Suppressor macrophage treated with lipopolysaccharide for 4 hours (primary cell): ENCODE measurements at regions not wholly inside any gene's neighbourhood (a gene's known extent, or its start where the extent isn't known, plus 50 kb on each side); places are given as distances from the start of the nearest gene placed in this dataset.
A peak's percentile ranks its signal among the peaks of the same experiment; 100 is the strongest.

Experiments
- DNase-seq: peaks from one replicate; pipeline ENCODE4 v3.0.0-alpha.2; 2020

DNA sequence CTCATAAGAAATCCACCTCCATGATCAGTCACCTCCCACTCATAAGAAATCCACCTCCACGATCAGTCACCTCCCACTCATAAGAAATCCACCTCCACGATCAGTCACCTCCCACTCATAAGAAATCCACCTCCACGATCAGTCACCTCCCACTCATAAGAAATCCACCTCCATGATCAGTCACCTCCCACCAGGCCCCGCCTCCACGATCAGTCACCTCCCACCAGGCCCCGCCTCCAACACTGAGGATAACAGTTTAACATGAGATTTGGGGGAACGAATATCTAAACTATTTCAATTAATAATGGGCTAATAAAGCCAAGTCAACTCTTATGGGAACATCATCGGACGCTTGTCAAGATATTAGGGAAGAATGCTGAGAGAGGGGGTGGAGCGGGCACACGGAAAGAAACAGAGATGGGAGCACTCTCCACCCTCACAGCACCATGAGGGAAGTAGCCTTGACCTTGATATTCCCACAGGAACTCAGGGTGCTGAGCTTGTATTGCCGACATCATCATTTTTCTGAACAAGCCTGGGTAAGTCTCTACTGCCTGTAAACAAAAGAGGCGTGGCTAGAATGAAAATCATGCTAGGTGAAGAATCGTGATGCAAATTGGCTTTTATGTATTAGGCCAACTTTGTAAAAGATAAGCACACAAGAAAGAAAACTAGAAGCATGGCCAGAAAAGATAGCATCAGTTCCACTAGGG, 303.5 kb upstream of the KLF6 start:
- no peak for DNase-seq

DNA sequence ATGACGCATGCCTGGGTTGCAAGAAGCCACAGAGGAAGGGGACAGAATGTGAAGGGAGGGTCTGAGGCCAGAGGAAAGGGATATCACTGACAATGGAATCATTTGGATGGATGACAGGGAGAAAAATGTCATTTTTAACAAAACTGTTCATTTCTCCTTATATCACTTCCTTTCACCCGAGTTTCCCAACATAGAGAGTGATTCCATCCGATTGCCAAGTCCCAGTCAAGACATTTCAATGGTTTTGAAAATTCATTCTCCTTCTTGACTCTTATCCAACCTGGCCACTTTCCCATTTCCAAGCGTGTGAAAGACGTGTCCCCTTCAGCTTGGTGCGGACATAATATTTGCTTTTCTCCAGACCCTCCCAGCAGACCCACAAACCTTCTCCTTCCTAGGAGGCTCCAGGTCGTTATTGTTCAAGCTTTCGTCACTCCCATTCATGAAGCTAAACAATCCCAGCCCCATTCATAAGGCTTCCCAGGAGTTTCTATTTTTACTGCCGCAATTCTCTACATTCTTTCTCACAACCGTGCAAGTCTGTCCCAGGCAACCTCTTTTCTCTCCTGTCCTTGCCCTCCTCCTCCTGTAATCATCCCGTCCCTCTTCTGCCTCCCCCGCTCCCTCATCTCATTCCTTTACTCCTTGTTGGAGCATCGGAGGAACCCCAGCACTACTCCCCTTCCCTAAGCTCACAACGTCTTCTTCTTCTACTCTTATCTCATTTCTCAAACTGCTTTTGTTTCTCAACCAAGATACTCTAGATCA, 301.3 kb upstream of the KLF6 start:
- DNase-seq: no peak

DNA sequence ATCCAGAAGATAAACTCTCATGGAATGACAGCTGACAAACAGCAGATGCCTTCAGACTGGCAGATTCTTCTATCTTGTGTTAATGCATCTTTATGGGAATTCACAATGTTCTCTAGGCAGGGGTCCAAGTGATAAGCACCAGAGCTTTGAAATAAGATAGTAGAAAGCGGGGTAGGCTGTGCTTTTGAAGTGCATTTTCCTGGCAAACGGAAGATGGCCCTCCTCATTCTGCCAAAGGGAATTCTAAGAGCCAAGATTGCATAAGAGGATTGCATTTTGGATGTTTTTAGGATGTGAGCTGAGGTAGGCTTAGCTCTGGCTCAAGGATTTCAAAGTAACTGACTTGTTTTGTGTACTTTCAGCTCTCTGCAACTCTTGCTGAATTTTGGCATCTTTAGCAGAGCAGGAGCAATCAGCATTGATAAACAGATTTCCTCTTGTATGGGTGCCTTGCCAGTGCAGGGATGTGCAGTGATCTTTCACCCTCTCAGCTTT, 298.5 kb upstream of the KLF6 start:
- no peak for DNase-seq

DNA sequence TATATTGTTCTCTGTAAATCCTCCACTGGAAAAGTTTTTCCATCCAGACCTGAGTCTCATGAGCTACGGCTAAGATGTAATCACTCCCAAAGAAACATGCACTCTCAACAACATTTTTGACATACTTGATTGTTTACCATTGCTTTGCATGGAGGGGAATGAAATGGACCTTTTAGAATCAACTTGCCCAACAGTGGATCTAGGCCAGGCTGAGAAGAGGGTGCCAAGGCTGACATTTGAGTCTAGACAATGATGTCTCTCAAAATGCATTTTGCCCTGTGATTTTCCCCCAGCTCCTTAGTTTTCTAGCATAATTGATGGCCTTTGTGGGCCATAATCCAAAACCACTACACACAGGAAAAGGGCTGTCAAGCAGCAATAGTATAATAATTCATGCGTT, 297.9 kb upstream of the KLF6 start:
- DNase-seq: no peak

DNA sequence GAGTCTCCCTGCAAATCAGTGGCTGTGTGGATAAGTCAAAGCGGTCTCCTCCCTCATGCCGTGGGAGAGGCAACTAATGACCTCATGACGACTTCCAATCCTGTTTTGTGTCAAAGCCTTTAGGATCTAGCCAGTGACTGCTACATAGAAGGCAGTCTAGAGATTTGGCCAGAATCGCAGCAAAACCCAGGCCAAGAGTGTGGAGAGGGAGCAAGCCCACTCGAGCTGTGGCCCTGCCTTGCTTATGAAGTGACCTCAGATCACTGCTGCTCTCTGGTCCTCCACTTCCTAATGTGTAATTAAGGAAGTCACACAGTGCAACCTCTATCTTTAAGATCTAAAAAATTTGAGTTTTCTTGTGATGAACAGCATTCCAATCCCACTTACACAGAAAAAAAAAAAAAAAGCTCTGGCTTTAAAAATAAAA, 296.7 kb upstream of the KLF6 start:
- no peak for DNase-seq

DNA sequence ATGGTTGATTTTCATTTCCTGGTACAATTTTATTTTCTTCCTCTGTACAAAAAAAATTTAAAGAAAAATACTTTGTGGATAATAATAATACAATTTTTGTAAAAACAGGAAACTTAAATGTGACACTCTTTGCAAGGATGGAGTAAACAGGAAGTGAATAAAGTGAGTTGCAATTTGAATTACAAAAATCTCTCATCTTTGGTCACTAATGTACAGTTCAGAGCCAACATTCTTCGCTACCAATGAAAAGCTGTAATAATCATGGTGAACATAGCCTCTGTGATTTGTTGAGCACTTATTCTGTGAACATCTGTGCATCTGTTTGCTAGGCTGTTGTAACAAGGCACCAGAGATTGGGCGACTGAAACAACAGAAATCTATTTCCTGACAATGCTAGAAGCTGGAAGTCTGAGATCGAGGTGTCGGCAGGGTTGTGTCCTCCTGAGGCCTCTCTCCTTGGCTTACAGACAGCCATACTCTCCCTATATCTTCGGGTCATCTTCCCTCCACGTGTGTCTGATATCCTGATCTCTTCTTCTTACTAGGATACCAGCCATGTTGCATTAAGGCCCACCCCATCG, 295.3 kb upstream of the KLF6 start:
- DNase-seq: peak; percentile 28

DNA sequence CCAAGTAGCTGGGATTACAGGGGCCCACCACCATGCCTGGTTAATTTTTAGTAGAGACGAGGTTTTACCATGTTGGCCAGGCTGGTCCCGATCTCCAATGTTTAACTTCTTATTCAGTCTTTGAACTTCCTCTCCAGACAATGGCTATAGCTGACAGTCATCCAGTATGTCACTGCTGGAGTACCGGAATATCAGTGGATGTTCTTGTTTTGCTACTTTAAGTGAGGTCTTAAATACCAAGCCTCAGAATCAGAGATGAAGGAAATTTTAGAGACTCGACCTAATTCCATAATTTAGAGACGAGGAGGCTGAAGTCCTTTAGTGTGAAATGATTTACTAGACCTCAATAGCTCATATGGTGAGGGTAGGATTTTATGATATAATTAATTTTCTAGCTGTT, 294.8 kb upstream of the KLF6 start:
- DNase-seq: no peak

DNA sequence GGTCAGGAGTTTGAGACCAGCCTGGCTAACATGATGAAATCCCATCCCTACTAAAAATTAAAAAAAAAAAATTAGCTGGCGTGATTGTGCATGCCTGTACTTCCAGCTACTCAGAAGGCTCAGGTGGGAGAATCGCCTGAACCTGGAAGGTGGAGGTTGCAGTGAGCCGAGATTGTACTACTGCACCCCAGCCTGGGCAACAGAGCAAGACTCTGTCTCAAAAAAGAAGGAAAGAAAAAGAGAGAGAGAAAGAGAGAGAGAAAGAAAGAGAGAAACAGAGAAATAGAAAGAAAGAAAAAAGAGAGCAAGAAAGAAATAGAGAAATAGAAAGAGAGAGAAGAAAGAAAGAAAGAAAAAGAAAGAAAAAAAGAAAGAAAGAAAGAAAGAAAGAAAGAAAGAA, 292.8 kb upstream of the KLF6 start:
- no peak for DNase-seq

DNA sequence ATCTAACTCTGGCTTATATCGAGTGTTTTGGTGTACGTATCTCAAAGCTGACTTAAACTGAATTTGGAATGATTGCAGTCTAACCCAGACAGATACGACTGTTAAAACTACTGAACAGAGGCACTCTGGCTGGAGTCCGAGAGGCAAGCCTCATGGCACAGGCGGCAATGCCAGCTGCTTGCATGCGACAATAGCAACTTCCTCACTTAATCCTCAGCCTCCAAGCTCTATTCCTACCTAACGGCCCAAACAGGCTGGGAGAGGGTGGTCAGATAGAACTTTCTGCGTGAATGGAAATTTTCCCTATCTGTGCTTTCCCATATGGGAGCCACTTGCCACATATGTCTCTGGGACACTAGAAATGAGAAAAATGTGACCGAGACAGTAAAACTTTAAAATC, 292.0 kb upstream of the KLF6 start:
- no peak for DNase-seq

DNA sequence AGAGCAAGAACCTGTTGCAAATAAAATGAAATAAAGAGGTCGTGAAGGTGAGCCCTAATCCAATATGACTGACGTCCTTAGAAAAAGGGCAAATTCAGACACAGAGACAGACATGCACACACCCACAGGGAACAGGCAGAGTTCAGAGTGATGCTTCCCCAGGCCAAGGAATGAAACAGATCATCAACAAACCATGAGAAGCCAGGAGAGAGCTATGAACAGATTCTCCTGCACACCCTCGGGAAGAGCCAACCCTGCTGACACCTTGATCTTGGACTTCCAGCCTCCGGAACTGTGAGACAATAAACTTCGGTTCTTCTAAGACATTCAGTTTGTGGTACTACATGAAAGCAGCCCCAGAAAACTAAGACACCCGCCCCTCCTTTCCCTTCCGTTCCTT, 290.4 kb upstream of the KLF6 start:
- DNase-seq: no peak

DNA sequence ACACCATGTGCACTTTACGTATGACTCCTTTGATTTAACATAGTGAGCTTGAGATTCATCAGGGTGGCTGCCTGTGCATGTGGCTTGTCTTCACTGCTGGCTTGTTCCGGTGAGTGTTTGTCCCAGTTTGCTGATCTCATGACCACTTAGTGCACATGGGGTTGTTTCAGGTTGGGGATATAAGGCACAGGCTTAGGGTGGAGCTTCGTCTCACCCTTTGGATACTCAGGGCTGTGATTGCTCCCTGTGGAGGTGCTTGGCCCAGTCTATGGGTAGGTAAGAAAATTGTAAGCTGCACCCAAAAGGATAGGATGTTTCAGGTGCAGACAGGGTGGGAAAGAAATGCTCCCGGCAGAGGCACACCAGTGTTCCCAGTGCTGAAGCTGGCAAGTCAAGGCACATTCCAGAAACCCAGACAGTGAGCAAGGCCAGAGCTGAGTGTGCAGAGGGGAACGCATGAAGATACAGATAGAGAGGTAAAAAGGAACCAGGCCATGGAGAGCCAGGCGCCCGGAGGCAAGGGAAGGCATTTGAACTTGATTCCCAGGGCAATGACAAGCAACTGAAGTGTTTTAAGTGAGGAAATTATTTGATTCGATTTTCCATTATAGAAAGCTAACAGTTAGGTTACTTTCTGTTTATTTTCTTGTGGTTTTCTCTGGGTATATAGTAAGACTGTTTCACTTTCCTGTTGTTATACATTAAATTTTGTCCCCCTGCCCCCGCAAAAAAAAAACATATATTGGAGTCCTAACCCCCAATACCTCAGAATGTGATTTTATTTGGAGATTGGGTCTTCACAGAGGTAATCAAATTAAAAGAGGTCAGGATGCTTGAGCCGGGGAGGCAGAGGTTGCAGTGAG, 289.8 kb upstream of the KLF6 start:
- DNase-seq: no peak

DNA sequence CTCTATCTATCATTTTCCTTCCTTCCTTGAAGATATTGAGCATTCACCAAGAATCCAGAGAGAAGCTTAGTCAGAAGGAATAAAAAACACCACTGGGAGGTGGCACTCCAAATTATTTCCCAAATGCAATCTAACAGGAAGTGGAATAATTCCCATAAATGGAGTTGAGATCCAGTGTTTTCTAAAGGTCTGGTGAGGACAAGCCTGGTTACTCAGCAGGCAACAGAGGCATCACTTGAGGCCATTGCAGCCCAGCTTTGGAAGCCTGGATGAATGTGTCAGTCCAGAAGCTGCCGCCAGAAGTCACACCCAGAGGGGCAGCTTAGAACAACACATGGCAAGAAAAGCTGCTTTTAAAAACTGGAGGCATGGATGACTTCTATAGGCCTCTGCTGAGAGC, 288.9 kb upstream of the KLF6 start:
- no peak for DNase-seq

DNA sequence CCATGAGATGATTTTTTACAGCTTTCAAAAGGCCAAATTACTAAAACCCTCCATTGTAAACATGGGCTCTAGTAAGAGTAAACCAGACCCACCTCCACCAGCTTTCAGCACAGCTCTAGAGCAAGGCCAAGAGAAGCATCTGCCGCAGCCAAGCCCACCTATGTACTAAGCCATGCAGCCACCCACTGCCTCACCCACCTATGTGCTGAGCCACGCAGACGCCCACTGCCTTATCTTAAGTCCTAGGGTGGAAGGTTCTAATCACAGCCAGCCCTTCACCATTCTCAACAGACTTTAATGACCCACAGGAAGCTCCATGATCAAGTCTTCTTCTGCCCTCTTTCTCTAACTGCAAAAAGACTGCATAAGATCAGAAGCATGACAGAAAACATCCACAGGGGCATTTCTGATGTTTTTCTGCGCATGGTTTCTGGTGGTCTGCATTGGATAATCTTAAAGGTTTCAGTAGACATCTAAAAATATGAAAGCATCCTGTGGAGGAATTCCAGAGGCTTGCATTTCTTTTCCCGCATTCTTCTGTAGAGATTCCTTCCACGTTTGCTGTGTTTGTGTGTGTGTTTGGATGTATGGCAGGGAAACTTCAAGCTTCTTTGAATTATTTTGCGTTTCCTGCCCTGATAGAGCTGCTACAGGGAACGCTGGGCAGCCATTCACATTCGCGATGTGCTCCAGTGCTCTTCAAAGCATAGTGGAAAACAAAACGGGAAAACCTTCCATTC, 286.1 kb upstream of the KLF6 start:
- no peak for DNase-seq

DNA sequence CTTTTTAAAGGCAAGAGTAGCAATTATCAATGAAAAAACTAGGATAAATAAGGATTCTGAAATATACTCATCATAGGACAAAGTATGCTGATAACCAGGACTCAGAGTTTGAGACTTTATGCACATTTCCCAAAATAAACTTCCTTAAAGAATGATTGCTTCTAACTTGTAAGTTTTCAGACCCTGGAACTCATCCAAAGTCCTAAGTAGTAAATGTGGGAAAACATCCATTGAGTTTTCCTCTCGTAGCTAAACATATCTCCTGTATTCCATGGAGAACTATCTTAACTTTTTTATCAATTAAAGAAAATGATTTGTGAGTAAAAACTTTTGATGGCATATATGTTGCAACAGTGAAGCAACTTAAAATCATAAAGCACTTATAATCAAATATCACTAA, 285.2 kb upstream of the KLF6 start:
- DNase-seq: no peak

DNA sequence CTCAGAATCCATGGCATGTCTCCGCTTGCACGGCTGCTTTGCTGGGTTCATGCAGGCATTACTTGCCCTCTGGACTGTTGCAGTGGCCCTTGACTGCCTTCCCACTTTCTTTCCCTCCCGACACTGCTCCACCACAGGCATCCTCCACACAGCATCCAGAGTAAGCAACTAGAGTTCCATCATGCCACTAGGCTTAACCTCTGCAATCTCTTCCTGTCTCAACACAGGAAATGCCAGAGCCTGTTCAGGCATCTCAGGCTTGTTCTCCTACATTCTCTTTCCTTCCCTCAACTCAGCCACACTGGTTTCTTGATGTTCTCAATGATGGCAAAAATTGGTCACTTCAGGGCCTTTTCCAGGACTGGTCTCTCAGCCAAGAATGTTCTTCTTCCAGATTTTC, 284.5 kb upstream of the KLF6 start:
- no peak for DNase-seq

DNA sequence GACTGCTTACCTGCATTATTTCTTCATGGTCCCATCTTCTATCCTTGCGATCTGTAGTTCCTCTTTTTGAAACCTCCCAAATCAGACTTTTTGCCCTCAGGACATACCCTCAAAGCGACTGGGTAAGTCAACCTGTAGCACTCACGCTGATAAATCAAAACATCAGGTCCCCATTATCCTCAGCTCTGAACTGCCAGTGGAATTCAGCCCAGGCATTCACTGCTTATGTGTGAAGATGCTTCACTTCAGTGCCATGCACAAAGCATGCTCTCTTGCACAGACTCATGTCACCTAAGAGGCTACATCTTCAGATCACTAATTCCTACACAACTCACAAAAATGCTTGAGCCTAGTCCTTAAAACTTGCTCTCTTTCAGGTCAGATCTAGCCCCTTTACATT, 283.6 kb upstream of the KLF6 start:
- no peak for DNase-seq

DNA sequence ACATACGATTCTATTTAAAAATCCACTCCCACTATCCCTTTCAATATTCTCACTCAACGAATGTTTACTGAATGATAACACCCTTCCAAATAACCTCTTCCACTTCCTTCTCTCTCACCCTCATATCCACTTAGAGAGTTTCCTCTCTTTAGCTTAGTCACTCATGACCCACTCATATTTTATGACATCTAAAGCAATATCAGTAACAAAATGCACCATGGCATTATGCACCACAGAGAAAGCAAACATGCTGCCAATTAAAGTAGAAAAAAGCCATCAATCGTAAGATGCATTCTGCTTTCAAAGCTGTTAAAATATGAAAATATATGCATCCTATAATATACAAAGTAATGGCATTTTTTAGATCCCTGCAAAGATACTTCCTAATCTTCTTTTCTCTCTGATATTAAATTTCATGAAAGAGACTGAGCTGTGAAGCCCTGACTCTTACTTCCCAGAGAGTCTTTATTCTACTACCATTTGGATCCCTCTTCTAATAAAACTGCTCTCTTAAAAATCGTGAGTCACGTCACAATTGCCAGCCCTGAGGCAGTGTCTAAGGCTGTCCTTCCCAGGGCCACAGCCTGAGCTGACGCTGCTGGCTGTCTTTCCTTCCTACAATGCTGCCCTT, 283.0 kb upstream of the KLF6 start:
- no peak for DNase-seq

DNA sequence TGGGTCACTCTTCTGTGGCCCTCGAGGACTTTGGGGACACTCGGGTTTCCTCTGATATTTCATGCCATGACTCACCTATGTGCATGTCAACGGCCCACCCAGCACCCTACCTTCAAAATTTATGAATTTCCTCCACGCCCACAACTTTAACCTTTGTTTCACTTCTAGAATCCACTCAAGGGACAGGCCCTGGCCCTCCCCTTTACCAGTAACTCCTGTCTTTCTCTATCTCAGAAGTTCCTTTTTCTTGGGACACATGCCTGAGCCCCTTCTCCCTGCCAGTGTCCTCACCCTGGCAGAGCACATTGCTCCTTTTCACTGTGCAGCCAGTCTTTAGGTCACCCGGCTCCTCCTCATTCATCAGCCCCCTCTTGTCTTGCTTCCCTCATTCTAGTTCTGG, 282.5 kb upstream of the KLF6 start:
- DNase-seq: peak; percentile 87

DNA sequence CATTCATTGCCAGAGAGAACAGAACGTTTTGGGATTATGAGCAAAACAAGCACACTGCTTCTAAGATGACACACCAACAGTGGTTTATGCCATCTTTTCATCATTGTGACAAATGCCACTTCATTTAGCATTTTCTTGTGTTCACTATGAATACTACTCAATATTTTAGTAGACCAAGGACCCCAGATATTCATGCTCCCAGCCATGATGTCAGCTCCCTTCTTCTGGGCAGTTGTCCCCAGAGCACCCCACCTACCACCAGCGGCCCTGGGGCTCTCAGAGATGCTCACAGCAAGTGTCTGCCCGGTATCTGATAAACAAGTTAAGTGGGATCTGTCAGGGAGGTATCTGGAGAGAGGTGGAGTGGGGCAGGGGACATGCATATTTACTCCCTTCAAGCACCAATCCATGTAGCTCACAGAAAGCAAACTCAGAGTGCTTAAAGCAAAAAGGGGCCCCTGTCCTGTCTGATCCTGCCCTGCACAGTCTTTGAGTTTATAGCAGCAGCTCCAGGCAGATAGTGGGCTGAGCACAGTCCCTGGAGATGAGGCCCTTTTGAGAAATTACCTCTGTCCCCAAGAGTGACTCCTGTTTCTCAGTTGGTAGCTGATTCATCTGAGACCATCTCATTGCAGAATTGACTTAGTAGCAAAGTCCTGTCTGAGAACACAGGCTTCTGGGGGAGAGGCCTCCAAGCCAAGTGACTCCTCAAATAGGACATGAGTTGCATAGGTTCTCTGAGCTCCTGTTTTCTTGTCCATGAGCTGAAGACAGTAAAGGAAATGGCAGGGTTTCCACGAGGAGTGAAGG, 281.8 kb upstream of the KLF6 start:
- DNase-seq: peak; percentile 35

DNA sequence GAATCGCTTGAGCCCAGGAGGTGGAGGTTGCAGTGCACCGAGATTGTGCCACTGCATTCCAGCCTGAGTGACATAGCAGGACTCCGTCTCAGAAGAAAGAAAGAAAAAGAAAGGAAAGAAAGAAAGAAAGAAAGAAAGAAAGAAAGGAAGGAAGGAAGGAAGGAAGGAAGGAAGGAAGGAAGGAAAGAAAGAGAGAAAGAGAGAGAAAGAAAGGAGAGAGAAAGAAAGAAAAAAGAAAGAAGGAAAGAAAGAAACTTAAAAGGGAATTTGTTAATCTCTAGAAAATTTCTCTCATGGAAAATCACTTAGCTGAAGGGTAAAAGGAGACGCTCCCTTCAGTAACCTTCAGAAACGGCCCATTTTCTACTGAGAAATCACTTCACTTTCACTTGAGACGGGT, 279.5 kb upstream of the KLF6 start:
- no peak for DNase-seq

DNA sequence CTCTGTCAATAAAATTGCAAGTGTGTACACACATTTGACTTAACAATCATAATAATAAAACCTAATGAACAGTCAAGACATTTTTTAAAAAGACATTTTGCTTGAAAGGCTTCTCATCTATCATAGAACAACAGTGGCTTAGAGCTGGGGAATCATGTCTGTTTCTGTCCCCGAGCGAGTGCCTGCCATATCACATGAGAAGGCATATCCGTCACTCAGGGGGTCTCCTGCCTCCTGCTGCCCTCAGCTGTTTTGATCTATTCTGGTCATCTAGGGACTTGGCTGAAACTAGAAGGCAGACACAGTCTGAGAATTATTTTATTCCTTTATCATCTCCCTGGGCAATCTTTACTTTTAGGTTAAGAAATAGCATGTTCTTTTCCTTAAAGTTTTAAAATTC, 278.7 kb upstream of the KLF6 start:
- no peak for DNase-seq
